ENCODE measurements at regions not wholly inside any gene's neighbourhood (a gene's known extent, or its start where the extent isn't known, plus 50 kb on each side); places are given as distances from the start of the nearest gene placed in this dataset.

- TF ChIP-seq CTCF (IDR thresholded peaks at IDR 0.05; ENCODE audit: poor library complexity) (no peak), EZH2 (IDR thresholded peaks at IDR 0.05; ENCODE audit: borderline replicate concordance) (no peak)
These were observed 184.9 kb downstream of the SMC2 start for GRCh38 chr9:104278929-104279496.

Measured in hepatocyte (in vitro differentiated cells).